ENCODE measurements at regions not wholly inside any gene's neighbourhood (a gene's known extent, or its start where the extent isn't known, plus 50 kb on each side); places are given as distances from the start of the nearest gene placed in this dataset.

GRCh38 chr2:160674146-160674750, 180.6 kb upstream of the RBMS1 start:
- no peak for ATAC-seq
- no peak for DNase-seq
- H3K9me3 ChIP-seq, result no peaks in the 10 kb centered on the region
- H3K36me3 ChIP-seq, result no peaks in the 10 kb centered on the region
- TF ChIP-seq CTCF (IDR thresholded peaks at IDR 0.05), result no peak
- H3K27me3 ChIP-seq, result no peaks in the 10 kb centered on the region
- no peaks in the 10 kb centered on the region for H3K4me1 ChIP-seq
- intact Hi-C loops (cut with DNase I), result no loop called here
- no peak overlapping the region for H3K4me3 ChIP-seq
- H3K27ac ChIP-seq, result no peak overlapping the region

GRCh38 chr2:160679686-160680085, 186.1 kb upstream of the RBMS1 start:
- DNase-seq (no peak), ATAC-seq (no peak)
- Histone ChIP-seq H3K4me3 (no peak overlapping the region), H3K27ac (no peak overlapping the region), H3K4me1 (no peaks in the 10 kb centered on the region), H3K27me3 (no peaks in the 10 kb centered on the region), H3K36me3 (no peaks in the 10 kb centered on the region), H3K9me3 (no peaks in the 10 kb centered on the region)
- TF ChIP-seq CTCF (IDR thresholded peaks at IDR 0.05), result no peak
- intact Hi-C loops (cut with DNase I), result no loop called here

GRCh38 chr2:160680294-160680693, 186.7 kb upstream of the RBMS1 start:
- no peaks in the 10 kb centered on the region for H3K4me1 ChIP-seq
- H3K36me3 ChIP-seq, result no peaks in the 10 kb centered on the region
- H3K27ac ChIP-seq, result no peak overlapping the region
- TF ChIP-seq CTCF (IDR thresholded peaks at IDR 0.05), result no peak
- H3K4me3 ChIP-seq, result no peak overlapping the region
- DNase-seq (no peak), ATAC-seq (no peak)
- H3K27me3 ChIP-seq, result no peaks in the 10 kb centered on the region
- intact Hi-C loops (cut with DNase I), result no loop called here
- H3K9me3 ChIP-seq, result no peaks in the 10 kb centered on the region

GRCh38 chr2:160680974-160681373, 187.4 kb upstream of the RBMS1 start:
- ATAC-seq (no peak), DNase-seq (no peak)
- no peaks in the 10 kb centered on the region for H3K9me3 ChIP-seq
- no peak overlapping the region for H3K4me3 ChIP-seq
- no peaks in the 10 kb centered on the region for H3K4me1 ChIP-seq
- no peaks in the 10 kb centered on the region for H3K36me3 ChIP-seq
- no peak overlapping the region for H3K27ac ChIP-seq
- no peaks in the 10 kb centered on the region for H3K27me3 ChIP-seq
- intact Hi-C loops (cut with DNase I), result no loop called here
- no peak for TF ChIP-seq CTCF (IDR thresholded peaks at IDR 0.05)

GRCh38 chr2:160683206-160683605, 189.6 kb upstream of the RBMS1 start:
- intact Hi-C loops (cut with DNase I), result no loop called here
- TF ChIP-seq CTCF (IDR thresholded peaks at IDR 0.05), result no peak
- H3K36me3 ChIP-seq, result no peaks in the 10 kb centered on the region
- no peaks in the 10 kb centered on the region for H3K4me1 ChIP-seq
- DNase-seq, result no peak
- no peak for ATAC-seq
- no peaks in the 10 kb centered on the region for H3K27me3 ChIP-seq
- no peak overlapping the region for H3K4me3 ChIP-seq
- no peaks in the 10 kb centered on the region for H3K9me3 ChIP-seq
- no peak overlapping the region for H3K27ac ChIP-seq
